ENCODE measurements at regions not wholly inside any gene's neighbourhood (a gene's known extent, or its start where the extent isn't known, plus 50 kb on each side); places are given as distances from the start of the nearest gene placed in this dataset.

DNA sequence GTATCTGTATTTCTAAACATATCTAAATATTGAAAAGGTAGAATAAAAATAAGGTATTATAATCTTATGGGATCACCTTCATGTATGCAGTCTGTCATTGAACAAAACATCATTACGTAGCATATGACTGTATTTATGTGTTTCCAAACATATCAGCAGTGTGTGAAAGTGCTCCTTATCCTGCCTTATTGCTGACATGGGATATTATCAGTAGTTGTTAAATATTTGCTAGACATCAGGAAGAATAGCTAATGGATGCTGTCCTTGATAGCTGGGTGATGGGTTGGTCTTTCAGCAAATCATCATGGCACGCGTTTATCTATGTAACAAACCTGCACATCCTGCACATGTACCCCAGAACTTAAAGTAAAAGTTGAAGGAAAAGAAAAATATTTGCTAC lies 59.1 kb upstream of the FAM20A start:
- no peak for DNase-seq (ENCODE audit: low read depth in 2 of 2)

DNA sequence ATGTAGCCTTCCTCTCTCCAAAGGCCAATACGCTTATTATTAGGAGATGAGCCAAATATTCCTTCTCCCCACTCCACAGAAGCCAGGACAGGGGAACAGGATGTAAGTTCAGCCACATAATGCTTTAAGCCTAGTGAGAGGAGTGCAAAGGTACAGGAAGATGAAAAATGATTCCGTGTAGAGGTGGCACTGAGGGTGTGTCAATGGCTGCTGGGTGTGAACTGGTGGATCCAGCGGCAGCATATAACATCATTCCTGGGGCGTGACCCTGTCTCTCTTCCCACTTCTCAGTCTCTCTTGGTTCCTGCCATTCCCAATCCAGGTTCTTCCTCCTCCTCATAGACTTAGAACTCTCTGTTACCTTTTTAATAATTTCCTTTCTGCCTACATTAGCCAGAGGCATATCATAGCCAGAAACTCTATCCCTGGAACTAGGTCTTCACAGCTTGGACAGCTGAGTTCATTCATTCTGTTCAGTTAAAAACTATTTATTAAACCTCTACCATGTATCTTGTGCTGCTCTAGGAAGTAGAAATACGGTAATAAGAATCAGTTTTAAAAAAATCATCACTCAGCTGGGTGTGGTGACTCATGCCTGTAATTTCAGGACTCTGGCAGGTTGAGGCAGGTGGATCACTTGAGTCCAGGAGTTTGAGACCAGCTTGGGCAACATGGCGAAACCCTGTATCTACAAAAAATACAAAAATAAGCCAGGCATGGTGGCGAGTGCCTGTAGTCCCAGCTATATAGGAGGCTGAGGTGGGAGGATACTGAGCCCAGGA lies 58.0 kb upstream of the FAM20A start:
- DNase-seq (ENCODE audit: low read depth in 2 of 2): no peak

DNA sequence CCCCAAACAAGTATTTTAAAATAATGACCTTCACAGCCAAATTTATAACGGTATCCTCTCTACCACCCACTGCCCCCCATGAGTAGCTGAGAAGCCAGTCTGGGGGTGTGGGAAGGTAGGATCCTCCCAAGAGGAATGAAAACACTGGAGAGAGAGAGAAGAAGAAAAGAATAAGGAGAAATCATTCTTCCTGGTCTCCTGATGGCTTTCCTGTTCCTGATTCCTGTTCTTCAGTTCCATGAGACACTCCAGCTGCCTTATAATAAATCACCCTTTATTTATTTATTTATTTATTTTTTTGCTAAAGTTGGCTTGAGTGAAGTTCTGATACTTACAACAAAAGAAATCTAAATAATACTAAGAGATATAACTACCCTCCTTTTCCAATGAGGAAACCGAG lies 56.4 kb upstream of the FAM20A start:
- DNase-seq (ENCODE audit: low read depth in 2 of 2): no peak

DNA sequence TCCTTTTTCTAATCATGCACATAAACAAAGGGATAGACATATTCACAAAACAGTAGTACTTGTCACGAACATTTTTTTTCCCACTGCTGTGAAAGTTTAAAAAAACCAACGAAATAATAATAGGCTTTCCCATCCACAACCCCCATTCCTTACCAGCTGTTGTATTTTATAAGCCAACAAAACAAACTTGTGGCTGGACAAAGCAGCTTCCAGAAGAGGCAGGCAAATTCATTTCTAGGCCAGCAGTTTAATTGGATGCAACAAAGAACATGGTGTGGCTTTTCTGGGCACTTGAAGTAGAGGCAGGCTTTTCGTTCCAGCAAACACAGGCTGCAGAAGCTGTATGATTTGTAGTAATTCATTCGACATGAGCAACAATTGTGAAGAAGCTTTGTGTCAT lies 56.0 kb upstream of the FAM20A start:
- no peak for DNase-seq (ENCODE audit: low read depth in 2 of 2)

DNA sequence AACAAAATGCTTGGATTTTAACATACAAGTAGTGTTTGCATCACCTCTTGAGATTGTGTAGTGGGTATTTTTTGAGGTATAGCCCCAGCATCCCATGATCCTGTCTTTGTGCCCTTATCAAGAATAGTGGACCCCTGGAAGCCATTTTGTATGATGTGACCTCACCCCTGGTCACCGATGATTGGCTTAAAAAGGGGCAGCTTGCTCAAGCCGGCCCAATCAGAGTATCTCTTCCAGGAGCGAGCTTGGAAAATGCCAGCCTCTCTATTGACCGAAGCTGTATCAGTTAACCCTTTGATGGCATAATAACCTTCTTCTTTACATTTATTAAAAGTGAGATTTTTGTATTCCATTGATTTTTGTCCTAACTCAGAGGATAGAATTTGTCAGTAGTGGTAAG lies 55.5 kb upstream of the FAM20A start:
- DNase-seq (ENCODE audit: low read depth in 2 of 2): no peak

All from stimulated activated CD4-positive, alpha-beta T cell treated with anti-CD3 and anti-CD28 coated beads, Interleukin-1b, Interleukin-23, amount 100 ng/mL, for 4 hours (primary cell).